Thoracic aorta (tissue), 2 donors: ENCODE measurements at regions not wholly inside any gene's neighbourhood (a gene's known extent, or its start where the extent isn't known, plus 50 kb on each side); places are given as distances from the start of the nearest gene placed in this dataset.

ENCODE experiments used
- ATAC-seq: fragments of 150-250 bp; one replicate; pipeline ENCODE4 v1.8.0; 2017; ENCODE audit warnings: low read depth; ENCODE audit not compliant: insufficient number of reproducible peaks, low FRiP score
- DNase-seq: peaks from one replicate; pipeline ENCODE4 v3.0.0-alpha.2; 2020; ENCODE audit warnings: low spot score
- H3K27ac ChIP-seq, 2 donors: fragments of 200-600 bp; sonication (generic); 1 replicate in 1 of 2; 2 replicates in 1 of 2; pipeline ENCODE4 v1.5.1; 2016; ENCODE audit warnings: mild to moderate bottlenecking in 2 of 2, moderate library complexity in 2 of 2
- H3K27me3 ChIP-seq: fragments of 200-600 bp; sonication (generic); replicated peaks from 2 replicates; pipeline ENCODE4 v1.6.0; 2016; ENCODE audit warnings: mild to moderate bottlenecking; ENCODE audit not compliant: insufficient read depth
- H3K36me3 ChIP-seq: fragments of 200-600 bp; sonication (generic); one replicate; pipeline ENCODE4 v1.5.1; 2016
- H3K4me1 ChIP-seq, 2 donors: fragments of 200-600 bp; sonication (generic); 1 replicate in 1 of 2; 2 replicates in 1 of 2; pipeline versions ENCODE4 v1.5.1 to v1.6.0; 2016; ENCODE audit warnings: low read depth in 2 of 2, mild to moderate bottlenecking in 1 of 2; ENCODE audit not compliant: control insufficient read depth in 1 of 2
- H3K4me3 ChIP-seq: fragments of 200-600 bp; sonication (generic); 2 replicates; pipeline ENCODE4 v1.5.1; 2016; ENCODE audit warnings: mild to moderate bottlenecking
- H3K9me3 ChIP-seq: fragments of 200-600 bp; sonication (generic); 2 replicates; pipeline ENCODE4 v1.5.1; 2016
- CTCF ChIP-seq: fragments of 200-600 bp; sonication (generic); IDR thresholded peaks from one replicate; pipeline ENCODE4 v1.5.1; 2019; ENCODE audit warnings: antibody characterized with exemption

GRCh38 chr1:183721041-183721440 lies 67.9 kb upstream of the APOBEC4 start:
- Histone ChIP-seq H3K27me3 (no peaks in the 10 kb centered on the region), H3K36me3 (no peaks in the 10 kb centered on the region), H3K9me3 (no peaks in the 10 kb centered on the region), H3K4me1 (no peaks in the 10 kb centered on the region), H3K27ac (no peak overlapping the region), H3K4me3 (no peak overlapping the region)
- ATAC-seq = no peak
- DNase-seq = no peak
- no peak for TF ChIP-seq CTCF

- Histone ChIP-seq H3K4me3 (no peak overlapping the region), H3K36me3 (no peaks in the 10 kb centered on the region), H3K27ac (no peak overlapping the region), H3K9me3 (no peaks in the 10 kb centered on the region), H3K4me1 (no peaks in the 10 kb centered on the region), H3K27me3 (no peaks in the 10 kb centered on the region)
- ATAC-seq = no peak
- no peak for TF ChIP-seq CTCF
- DNase-seq = no peak
Observed at GRCh38 chr1:183720028-183720427, 66.9 kb upstream of the APOBEC4 start.

- DNase-seq (no peak), ATAC-seq (no peak)
- no peaks in the 10 kb centered on the region for H3K27me3 ChIP-seq
- H3K36me3 ChIP-seq = no peaks in the 10 kb centered on the region
- no peak overlapping the region for H3K4me3 ChIP-seq
- no peak overlapping the region for H3K27ac ChIP-seq
- H3K4me1 ChIP-seq = no peaks in the 10 kb centered on the region
- no peaks in the 10 kb centered on the region for H3K9me3 ChIP-seq
- no peak for TF ChIP-seq CTCF
Observed at GRCh38 chr1:183719289-183719688, 66.2 kb upstream of the APOBEC4 start.

- DNase-seq (no peak), ATAC-seq (no peak)
- no peaks in the 10 kb centered on the region for H3K9me3 ChIP-seq
- H3K4me3 ChIP-seq = no peak overlapping the region
- TF ChIP-seq CTCF = no peak
- H3K27ac ChIP-seq = no peak overlapping the region
- H3K36me3 ChIP-seq = no peaks in the 10 kb centered on the region
- no peaks in the 10 kb centered on the region for H3K4me1 ChIP-seq
- no peaks in the 10 kb centered on the region for H3K27me3 ChIP-seq
Observed at GRCh38 chr1:183716286-183716685, 63.2 kb upstream of the APOBEC4 start.

GRCh38 chr1:183711741-183712361 lies 58.7 kb upstream of the APOBEC4 start:
- H3K9me3 ChIP-seq = no peaks in the 10 kb centered on the region
- no peak overlapping the region for H3K4me3 ChIP-seq
- H3K4me1 ChIP-seq = no peaks in the 10 kb centered on the region
- no peak overlapping the region for H3K27ac ChIP-seq
- H3K27me3 ChIP-seq = no peaks in the 10 kb centered on the region
- ATAC-seq = no peak
- TF ChIP-seq CTCF = no peak
- H3K36me3 ChIP-seq = no peaks in the 10 kb centered on the region
- DNase-seq = no peak
